ENCODE measurements at regions not wholly inside any gene's neighbourhood (a gene's known extent, or its start where the extent isn't known, plus 50 kb on each side); places are given as distances from the start of the nearest gene placed in this dataset.
"Not testable (repeated sequence)": the region's sequence is repeated elsewhere in the genome, so short reads cannot be mapped to it uniquely, and the experiment has no call there.

DNA sequence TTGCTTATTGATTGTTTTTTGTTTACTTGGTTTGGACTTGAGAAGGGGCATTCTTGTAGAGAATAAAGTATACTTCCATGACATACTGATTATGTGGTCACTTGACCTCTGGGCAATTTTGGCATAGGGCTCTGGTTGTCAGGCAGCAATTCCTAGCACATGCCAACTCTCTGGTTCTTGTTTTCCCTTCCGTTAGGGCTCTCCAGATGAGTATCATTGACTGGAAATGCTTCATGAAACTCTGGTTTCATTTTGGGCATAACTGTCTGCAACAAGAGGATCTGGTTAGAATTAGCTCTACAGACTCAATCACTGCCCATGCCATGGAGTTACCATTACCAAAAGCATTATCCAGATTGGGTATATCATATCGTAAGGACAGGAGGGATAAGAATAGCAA, 1057.9 kb downstream of the FAT4 start:
- no peak for FAIRE-seq

GRCh38 chr4:126375462-126376054, 1060.8 kb downstream of the FAT4 start:
- DNase-seq (ENCODE audit: insufficient read length, low spot score) (no peak), FAIRE-seq (no peak)

More for the DNA sequence above, 1057.9 kb downstream of the FAT4 start:
- DNase-seq (ENCODE audit: insufficient read length, low spot score) = no peak

GRCh38 chr4:126385954-126386353, 1071.2 kb downstream of the FAT4 start:
- no peak for FAIRE-seq

DNA sequence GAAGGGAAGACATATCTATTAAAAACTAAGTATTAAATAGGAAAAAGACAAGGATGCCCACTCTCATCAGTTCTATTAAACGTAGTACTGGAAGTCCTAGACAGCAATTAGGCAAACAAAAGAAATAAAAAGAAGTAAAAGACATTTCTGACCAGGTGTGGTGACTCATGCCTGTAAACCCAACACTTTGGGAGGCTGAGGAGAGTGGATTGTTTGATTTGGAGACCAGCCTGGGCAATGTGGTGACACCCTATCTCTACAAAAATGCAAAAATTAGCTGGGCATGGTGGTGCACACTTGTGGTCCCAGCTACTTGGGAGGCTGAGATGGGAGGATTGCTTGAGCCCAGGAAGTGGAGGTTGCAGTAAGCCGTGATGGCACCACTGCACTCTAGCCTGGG, 1071.8 kb downstream of the FAT4 start:
- DNase-seq (ENCODE audit: insufficient read length, low spot score) = no peak
- no peak for FAIRE-seq

More at GRCh38 chr4:126385954-126386353, 1071.2 kb downstream of the FAT4 start:
- no peak for DNase-seq (ENCODE audit: insufficient read length, low spot score)

- no peak for DNase-seq (ENCODE audit: insufficient read length, low spot score)
- FAIRE-seq = no peak
Observed at GRCh38 chr4:126395664-126396063, 1080.9 kb downstream of the FAT4 start.

DNA sequence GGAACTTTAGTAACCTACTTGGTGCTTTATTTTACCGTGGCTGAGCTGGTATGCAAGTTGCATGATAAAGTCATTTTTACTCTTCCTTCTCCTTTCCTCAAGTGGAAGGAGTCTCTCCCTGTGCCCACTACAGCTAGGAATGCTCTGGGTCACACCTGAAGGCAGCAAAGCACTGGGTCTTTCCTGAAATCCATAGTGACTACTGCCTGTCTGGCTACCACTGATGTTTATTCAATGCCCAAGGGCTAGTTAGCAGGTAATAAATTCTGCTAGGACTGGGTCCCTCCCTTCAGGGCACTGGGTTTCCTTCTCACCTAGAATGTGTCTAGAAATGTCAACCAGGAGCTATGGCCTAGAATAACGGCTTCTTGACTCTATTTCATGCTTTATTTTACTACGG, 1081.4 kb downstream of the FAT4 start:
- no peak for FAIRE-seq
- no peak for DNase-seq (ENCODE audit: insufficient read length, low spot score)

- DNase-seq (ENCODE audit: insufficient read length, low spot score) (no peak), FAIRE-seq (no peak)
Observed at GRCh38 chr4:126396703-126397102, 1081.9 kb downstream of the FAT4 start.

GRCh38 chr4:126404549-126404948, 1089.8 kb downstream of the FAT4 start:
- DNase-seq (ENCODE audit: insufficient read length, low spot score) = no peak
- FAIRE-seq = no peak

DNA sequence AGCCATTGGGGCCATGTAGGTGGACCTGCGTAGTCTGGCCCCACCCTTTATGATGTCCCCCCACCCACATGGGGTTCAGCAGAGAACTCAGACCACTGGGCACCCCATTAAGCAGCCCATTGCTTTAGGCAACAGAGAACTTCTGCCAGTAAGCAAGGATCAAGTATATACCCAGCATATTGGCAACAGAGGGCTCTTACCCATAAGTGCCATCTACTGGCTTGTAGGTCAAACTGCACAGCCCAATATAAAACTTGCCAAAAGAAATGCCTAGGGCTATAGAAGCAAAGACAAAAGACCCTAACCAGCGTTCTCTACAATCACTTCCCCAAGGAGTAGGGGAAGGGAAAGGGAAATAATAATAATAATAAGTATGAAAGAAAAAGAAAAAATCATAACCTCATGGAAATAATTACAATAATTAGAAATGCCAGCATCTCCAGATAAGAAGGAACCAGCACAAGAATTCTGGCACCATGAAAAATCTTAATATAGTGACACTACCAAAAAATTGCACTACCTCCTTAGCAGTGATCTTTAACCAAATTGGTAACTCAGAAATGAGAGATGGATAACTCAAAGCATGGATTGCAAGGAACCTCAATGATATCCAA, 1090.7 kb downstream of the FAT4 start:
- no peak for FAIRE-seq

GRCh38 chr4:126409746-126410145, 1095.0 kb downstream of the FAT4 start:
- no peak for FAIRE-seq
- DNase-seq (ENCODE audit: insufficient read length, low spot score) = no peak

More for the DNA sequence above, 1090.7 kb downstream of the FAT4 start:
- no peak for DNase-seq (ENCODE audit: insufficient read length, low spot score)

GRCh38 chr4:126411047-126411446, 1096.3 kb downstream of the FAT4 start:
- no peak for FAIRE-seq
- DNase-seq (ENCODE audit: insufficient read length, low spot score) = no peak

DNA sequence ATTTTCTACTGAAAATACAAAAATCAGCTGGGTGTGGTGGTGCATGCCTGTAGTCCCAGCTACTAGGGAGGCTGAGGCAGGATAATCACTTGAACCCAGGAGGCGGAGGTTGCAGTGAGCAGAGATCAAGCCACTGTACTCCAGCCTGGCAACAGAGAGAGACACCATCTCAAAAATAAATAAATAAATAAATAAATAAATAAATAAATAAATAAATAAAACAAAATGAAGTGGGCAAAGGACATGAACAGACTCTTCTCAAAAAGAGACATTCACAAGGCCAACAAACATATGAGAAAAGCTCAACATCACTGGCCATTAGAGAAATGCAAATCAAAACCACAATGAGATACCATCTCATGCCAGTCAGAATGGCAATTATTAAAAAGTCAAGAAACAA, 1097.6 kb downstream of the FAT4 start:
- not testable (repeated sequence) for FAIRE-seq; DNase-seq (ENCODE audit: insufficient read length, low spot score)

DNA sequence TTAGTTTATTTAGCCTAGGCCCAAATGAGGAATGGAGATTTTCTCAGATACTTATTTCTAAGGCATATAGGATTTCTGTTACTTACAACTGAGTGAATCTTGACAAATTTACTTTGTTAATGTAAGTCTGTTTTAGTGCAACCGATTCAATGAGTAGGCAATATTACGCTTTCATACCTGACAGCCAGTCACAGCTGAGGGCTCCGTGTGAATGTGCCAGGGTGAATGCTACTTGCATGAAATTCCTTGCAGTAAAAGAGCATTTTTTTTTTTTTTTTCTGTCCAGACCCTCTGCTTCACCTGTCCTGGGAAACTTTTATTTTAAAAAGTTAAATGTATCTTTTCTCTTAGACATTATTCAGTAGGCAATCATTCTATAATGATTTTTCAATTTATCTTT, 1100.0 kb downstream of the FAT4 start:
- FAIRE-seq (no peak), DNase-seq (ENCODE audit: insufficient read length, low spot score) (no peak)

DNA sequence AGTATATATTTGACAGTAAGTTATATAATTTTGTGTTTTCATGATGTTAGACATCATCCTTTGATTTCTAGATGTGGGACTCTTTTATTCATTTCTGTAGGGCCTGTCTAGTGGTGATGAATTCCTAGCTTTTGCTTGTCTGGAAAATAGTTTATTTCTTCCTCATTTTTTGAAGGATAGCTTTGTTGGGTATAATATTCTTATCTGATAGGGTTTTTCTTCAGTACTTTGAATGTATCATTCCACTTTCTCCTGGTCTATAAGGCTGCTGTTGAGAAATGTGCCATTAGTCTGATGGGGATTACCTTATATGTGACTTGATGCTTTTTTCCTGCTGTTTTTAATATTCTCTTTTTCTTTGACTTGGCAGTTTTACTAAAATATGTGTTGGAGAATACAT, 1104.5 kb downstream of the FAT4 start:
- FAIRE-seq = no peak
- DNase-seq (ENCODE audit: insufficient read length, low spot score) = no peak

GRCh38 chr4:126427853-126428252, 1113.1 kb downstream of the FAT4 start:
- FAIRE-seq (no peak), DNase-seq (ENCODE audit: insufficient read length, low spot score) (no peak)

- DNase-seq (ENCODE audit: insufficient read length, low spot score) = no peak
- no peak for FAIRE-seq
Observed at GRCh38 chr4:126431049-126431448, 1116.3 kb downstream of the FAT4 start.

DNA sequence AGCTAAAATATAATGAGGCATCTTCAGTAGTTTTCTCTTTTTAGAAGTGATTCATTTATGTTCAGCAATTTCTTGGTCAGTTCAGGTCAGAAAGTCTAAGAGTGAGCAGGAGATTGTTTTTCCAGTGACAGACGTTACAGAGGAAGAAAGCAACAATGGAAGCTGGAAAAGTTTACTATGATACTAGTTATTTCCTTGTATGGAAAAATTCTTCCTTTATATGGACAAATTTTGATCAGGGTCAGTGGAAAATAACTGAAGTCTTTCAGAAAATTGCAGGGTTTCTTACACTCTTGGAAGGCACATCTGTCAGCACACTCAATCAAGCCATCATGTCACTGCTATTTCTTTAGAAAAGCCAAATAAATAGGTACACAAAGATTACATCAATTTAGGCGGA, 1120.7 kb downstream of the FAT4 start:
- DNase-seq (ENCODE audit: insufficient read length, low spot score) (no peak), FAIRE-seq (no peak)

GRCh38 chr4:126440297-126440696, 1125.5 kb downstream of the FAT4 start:
- FAIRE-seq = no peak

DNA sequence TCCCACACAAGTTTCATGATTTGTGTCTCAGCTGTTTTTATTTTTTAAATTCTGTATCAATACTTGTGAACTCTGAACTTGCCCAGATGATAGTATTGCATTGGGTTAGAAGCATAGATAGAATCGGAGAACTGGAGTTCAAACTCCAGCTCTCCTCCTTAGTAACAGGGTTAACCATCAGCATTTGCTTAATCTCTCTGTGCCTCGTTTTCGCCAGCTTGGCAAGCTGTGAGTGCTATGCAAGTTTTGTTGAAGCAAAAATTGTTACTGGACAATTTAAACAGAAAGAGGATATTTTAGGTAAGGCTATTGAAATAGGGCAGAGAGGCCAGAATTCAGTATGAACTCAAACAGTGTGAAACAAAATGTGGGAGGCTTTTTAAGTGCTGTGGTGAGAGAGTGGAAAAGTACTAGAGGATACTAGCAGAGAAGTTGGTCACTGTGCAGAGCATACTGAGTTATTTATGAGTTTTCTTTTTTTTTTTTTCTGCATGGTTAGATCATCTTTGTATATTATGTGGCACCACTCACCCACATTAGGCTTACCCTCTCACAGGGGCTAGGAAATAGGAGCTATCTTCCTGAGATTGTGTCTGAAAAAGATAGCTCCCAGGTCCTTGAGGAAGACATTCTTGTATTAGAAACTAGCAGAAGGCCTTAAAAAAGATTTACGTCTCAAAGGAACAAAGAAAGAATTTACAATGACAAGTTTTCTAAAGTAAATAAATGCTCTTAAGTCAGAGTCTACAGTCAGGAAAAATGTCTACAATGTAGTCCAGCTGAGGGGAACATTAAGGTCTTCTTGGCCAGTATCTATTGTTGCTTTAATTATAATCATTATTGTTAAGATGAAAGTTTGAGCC, 1126.6 kb downstream of the FAT4 start:
- FAIRE-seq (no peak), DNase-seq (ENCODE audit: insufficient read length, low spot score) (no peak)

More at GRCh38 chr4:126440297-126440696, 1125.5 kb downstream of the FAT4 start:
- DNase-seq (ENCODE audit: insufficient read length, low spot score) = no peak

- FAIRE-seq (no peak), DNase-seq (ENCODE audit: insufficient read length, low spot score) (no peak)
Observed at GRCh38 chr4:126445596-126445995, 1130.8 kb downstream of the FAT4 start.

DNA sequence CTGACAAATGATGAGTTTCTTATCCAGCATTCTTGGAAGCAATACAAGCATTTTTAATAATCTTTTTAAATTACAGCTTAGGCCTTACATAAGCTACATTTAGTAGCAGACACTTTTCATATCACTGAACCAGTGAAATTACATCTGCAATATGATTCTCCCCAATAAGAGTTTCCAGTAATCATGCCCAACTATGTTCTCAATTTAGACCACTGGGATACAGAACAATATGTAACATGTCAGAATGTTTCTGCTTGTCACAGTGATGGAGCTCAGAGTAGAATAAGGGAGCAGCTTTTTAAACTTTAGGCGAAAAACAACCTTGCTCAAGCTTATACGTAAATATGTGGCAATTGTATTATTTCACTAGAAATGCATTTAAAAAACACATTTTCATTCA, 1132.2 kb downstream of the FAT4 start:
- no peak for FAIRE-seq
- no peak for DNase-seq (ENCODE audit: insufficient read length, low spot score)

Data from HTR-8/SVneo (cell line).